ENCODE measurements at regions not wholly inside any gene's neighbourhood (a gene's known extent, or its start where the extent isn't known, plus 50 kb on each side); places are given as distances from the start of the nearest gene placed in this dataset.
"Not testable (repeated sequence)": the region's sequence is repeated elsewhere in the genome, so short reads cannot be mapped to it uniquely, and the experiment has no call there.

DNA sequence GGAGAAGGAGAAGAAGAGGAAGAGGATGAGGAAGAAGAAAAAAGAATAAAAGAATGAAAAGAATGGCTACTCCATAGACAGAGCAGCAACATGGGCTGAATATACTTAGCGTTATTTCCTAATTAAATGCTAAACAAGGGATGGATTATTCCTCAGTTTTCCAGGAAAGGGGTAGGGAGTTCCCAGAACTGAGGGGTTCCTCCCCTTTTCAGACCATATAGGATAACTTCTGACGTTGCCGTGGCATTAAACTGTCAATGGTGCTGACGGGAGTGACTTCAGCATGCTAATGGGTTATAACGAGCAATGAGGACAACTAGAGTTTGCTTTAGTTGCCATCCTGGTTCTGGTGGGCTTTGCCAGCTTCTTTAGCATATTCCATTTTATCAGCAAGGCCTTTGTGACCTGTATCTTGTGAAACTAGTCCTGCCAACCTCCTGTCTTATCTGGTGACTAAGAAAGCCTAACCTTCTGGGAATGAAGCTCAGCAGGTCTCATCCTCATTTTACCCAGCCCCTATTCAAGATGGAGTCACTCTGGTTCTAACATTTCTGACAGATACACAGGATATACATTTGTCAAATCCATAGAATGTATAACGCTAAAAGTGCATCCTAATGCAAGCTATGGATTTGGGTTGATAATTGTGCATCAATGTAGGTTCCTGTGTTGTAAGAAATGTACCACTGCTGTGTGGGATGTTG lies 152.3 kb downstream of the MAIP1 start:
- no peak for DNase-seq

DNA sequence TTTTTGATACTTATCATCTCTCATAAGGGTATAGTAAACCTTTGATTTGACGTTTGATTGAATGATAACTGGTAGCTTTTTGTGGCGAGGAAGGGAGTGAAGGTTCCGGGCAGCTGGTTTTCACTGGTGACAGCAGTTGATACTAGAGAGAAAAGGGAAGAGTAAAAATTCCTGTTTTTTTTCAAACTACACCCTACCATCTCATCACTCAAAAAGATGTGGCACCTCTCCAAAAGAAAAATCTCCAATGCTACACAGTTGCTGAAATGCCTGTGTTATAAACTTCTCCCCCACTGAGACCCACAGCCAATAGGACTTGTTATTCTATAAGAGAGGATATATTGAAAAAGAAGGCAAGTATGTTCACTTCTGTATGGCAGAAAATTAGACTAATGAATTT lies 154.0 kb downstream of the MAIP1 start:
- DNase-seq: no peak

DNA sequence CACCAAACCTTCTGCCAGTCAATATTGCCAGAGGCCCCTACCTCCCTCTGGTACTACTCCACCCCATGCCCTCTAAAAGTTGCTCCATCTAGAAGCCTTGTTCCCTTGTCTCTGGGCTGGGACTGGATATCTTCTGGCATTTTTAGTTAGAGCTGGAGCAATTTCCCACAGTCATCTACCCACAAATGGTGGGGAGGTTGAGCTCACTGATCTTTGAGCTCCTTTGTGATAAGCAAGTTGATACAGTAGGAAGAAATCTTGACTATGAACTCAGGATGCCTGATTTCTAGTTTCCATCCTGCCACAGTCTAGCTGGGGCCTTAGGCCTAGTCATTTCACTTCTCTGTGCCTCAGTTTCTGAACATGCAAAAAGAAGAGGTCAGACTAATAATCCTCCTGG lies 155.0 kb downstream of the MAIP1 start:
- DNase-seq: no peak

DNA sequence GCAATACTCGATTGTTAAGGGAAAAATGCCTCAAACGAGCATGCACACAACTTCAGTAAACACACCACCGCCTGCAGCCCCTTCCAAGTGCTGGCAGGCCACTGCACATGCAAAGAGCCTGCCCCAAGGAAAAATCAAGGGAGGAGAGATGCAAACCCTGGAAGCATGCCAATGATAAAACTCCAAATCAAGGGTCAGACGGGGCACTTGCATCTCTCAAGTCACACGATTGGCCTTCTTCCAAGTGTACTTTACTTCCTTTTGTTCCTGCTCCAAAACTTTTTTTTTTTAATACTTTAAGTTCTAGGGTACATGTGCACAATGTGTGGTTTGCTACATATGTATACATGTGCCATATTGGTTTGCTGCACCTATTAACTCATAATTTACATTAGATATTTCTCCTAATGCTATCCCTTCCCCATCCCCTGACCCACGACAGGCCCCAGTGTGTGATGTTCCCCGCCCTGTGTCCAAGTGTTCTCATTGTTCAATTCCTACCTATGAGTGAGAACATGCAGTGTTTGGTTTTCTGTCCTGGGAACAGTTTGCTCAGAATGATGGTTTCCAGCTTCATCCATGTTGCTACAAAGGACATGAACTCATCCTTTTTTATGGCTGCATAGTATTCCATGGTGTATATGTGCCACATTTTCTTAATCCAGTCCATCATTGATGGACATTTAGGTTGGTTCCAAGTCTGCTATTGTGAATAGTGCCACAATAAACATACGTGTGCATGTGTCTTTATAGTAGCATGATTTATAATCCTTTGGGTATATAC lies 157.8 kb downstream of the MAIP1 start:
- not testable (repeated sequence) for DNase-seq

DNA sequence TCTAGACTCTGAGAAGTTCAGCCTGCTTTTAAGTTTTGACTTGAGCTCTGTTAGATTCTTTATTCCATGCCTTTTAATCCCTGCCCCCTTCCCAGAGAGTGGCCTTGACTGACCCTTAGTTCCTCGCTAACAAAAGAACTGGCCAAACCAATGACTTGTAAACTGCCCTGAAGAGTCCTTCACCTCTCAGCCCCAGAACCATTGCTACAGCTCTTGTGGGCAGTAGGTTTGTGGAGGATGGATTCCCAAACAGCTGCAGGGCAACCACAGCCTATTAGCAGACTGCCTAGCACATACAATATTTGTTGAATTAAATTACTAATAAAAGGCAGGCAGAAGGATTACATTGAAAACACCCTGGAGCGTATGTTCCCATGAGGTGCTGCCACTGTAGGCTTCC lies 163.9 kb downstream of the MAIP1 start:
- no peak for DNase-seq

DNA sequence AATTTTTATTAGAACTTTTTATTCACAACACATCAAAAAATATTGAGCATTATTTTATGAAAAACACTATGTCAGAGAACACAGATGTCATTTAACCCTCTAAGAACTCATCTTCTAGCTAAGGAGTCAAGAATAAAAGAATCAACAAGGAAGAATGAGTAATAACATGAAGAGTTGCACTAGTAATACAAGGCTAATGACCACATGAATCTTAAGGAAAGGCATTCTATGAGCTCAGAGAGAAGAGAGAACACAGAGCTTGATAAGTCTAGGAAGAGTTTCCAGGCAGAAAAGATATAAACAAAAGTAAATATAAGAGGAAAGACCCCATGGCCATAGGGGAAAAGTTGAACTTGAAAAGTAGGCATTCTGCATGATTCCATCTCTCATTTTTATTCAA lies 166.5 kb downstream of the MAIP1 start:
- DNase-seq: no peak

DNA sequence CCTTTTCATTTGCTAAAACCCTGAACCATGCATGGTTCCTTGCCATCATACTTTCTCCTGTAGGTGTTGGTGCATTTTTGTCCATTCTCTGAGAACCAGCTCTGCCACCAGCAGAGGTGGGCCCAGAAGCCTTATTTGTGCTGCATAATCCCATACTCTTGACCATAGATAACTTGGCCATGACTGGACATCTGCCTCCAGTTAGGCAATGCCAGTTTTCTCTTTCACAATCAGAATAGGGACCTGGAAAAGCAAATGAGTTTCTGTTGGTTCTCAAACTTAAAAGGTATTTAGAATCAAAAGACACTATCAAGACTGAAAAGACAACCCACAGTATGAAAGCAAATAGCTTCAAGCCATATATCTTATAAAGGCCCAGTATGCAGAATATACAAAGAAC lies 167.3 kb downstream of the MAIP1 start:
- no peak for DNase-seq

DNA sequence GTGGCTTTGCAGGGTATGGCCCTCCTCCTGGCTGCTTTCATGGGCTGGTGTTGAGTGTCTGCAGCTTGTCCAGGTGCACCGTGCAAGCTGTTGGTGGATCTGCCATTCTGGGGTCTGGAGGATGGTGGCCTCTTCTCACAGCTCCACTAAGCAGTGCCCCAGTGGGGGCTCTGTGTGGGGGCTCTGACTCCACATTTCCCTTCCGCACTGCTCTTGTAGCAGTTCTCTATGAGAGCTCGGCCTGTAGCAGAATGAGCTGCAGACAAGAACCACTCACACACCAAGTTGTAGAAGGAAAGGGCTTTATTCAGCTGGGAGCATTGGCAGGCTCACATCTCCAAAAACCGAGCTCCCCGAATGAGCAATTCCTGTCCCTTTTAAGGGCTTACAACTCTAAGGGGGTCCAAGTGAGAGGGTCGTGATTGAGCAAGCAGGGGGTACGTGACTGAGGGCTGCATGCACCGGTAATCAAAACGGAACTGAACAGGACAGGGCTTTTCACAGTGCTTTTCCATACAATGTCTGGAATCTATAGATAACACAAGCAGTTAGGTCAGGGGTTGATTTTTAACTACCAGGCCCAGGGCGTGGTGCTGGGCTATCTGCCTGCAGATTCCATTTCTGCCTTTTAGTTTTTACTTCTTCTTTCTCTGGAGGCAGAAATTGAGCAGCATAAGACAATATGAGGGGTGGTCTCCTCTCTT lies 169.4 kb downstream of the MAIP1 start:
- DNase-seq: not testable (repeated sequence)

DNA sequence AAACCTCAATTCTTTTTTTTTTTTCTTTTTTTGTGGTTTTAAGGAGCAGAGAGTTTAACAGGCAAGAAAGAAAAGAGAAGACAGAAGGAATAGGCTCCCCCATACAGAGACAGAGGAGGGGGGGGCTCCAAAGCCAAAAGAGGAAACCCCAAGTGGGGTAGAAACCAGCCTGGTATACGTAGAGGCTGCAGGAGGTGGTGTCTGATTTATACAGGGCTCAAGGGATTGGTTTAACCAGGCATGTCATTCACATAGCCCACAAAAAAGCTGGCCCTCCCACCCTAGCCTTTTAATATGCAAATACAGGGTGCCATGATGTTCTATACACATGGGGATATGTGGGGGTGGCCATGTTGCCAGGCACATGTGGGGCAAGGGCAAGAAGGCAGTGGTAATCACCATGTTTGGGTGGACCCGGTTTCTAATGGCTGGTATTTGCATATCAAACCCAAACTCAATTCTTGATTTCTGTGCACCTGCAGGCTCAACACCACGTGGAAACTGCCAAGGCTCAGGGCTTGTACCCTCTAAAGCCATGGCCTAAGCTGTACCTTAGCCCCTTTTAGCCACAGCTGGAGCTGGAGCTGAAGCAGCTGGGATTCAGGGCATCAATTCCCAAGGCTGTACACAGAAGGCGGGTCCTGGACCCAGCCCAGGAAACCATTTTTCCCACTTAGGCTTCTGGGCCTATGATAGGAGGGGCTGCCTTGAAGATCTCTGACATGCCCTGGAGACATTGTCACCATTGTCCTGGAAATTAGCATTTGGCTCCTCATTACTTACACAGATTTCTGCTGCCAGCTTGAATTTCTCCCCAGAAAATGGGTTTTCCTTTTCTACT lies 170.3 kb downstream of the MAIP1 start:
- DNase-seq: no peak

DNA sequence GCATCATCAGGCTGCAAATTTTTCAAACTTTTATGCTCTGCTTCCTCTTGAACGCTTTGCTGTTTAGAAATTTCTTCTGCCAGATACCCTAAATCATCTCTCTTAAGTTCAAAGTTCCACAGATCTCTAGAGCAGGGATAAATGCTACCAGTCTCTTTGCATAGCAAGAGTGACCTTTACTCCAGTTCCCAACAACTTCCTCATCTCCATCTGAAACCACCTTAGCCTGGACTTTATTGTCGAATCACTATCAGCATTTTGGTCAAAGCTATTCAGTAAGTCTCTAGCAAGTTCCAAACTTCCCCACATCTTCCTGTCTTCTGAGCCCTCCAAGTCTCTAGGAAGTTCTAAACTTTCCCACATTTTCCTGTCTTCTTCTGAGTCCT lies 170.9 kb downstream of the MAIP1 start:
- not testable (repeated sequence) for DNase-seq

DNA sequence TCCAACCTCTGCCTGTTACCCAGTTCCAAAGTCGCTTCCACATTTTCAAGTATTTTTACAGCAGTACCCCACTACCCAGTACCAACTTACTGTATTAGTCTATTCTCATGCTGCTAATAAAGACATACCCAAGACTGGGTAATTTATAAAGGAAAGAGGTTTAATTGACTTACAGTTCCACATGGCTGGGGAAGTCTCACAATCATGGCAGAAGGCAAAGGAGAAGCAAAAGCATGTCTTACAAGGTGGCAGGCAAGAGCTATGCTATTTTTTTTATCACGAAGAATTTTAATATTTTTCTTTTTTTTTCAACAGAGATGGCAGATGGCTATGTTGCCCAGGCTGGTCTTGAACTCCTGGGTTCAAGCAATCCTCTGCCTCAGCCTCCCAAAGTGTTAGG lies 171.3 kb downstream of the MAIP1 start:
- DNase-seq: not testable (repeated sequence)

DNA sequence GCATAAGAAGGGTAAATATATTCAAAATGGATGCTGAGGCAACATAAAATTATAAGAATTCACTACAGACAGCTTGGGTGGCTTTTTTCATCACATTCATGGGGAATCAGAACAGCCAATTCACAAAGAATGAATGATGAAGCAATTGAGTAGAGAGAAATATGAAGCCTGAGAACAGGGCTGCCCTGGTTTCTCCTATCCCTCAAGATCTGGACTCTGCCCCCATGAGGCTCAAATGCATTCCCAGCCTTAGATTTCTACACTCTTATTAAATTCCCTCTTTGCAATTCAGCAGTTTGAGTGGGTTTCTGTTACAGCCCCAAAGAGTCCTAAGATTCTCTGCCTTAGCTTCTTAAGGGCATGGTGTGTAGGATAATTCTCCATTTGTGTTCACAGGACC lies 172.5 kb downstream of the MAIP1 start:
- DNase-seq: no peak

DNA sequence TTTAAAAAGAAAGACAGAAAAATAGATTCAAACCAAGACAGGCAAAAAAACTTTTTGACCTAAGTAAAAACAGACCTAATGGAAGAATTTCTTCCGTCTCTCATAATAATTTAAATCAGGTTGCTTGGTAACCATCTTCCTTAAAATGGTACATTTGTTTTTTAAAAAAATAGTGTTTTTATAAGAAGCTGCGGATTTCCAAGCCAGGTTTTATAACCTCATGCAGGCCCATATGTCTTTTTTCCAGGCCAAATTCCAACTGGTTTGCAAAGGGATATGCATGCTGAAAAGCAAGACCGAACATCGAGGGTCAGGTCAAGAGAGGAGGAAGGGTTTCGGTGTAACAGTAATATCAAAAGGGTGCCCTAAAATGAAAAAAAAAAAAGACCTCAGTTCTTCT lies 172.9 kb downstream of the MAIP1 start:
- DNase-seq: no peak

DNA sequence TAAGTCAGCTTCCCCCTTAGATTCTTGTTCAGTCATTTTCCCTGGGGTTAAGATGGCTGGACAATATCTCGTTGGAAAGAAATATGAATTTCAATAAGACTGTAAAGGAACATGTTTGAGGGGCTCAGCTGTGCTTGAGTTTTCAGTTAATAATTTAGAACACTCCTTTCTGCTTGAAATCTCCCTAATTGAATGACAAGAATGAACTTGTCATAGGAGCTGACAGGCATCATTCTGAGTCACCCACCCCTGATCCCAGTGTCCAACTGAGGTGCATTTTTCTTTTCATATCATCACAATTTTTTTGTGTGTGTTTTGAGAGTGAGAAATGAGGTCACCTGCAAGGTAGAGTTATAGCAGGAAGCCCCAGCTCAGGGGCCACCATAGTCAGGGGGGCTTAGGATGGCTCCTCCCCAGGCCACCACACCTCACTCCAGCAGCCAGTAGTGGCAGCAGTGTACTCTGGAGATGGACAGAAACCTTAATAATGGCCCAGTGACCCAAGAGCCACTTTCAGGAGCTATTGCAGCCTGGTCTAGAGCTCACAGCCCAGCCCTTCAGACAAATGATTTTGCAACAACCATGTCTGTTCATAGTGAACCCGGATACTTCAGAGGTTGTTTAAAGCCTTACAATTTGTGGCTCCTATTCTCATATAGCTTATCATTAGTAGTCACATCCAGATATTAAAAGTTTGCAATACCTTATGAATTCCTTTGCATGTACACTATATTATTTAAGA lies 174.5 kb downstream of the MAIP1 start:
- no peak for DNase-seq

DNA sequence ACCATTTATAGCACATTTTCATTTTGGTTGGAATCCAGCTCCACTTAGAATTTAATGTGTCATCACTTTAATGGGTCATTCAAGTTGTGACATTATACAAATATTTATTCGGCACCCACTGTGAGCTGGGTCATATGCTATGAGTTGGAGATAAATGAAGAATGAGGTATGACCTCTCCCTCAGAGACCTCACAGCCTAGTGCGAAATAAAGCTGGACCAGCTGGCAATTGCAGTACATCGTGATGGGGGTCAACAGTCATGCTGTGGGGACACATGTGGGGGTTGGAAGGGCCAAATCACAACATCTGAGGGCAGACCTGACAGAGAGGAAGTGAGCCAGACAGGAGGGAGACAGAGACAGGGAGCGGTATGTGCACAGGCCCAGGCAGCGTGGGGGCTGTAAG lies 175.4 kb downstream of the MAIP1 start:
- no peak for DNase-seq

DNA sequence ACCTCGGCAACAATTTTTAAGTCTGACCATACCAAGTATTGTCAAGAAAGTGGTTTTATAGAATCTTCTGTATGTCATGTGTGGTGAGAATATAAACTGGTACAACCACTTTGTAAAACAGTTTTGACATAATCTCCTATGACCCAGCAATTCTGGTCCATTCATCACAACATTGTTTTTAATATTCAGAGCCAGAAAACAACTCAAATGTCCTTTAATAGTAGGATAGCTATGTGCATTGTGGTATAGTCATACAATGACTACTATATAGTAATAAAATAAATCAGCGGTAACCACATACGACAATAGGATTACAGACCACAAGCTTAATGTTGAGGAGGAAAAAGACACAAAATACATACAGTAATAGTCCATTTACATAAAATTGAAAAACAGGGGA lies 175.2 kb upstream of the SPATS2L start:
- DNase-seq: no peak

DNA sequence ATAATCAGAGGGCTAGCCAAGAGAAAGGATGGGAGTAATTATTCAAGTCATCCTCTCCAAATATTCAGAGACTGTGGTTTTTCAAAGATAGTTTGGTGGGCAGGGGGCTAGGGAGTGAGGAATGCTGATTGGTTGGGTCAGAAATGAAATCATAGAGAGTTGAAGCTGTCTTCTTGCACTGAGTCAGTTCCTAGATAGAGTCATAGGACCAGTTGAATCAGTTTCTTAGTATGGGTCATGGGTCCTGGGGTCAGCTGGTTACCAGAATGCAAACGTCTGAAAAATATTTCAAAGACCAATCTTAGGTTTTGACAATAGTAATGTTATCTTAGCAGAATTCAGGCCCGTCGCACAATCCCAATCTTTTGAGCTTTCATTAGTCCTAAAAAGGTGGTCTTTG lies 171.4 kb upstream of the SPATS2L start:
- no peak for DNase-seq

DNA sequence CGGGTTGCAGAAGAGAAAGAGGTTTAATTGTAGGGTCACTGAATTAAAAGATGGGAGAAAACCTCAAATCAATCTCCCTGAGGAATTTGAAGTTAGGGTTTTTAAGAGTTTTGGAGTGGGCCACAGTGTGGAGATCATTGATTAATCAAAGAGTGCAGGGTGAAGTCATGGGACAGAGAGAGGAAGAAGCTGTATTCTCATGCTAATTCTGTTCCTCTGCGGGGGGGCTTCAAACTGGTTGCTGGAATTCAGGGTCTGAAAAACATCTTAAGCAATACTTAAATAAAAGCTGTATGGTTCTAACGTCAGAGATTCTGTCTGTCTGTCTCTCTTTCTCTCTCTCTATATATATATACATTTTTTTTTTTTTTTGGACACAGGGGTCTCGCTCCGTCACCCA lies 169.8 kb upstream of the SPATS2L start:
- DNase-seq: no peak

DNA sequence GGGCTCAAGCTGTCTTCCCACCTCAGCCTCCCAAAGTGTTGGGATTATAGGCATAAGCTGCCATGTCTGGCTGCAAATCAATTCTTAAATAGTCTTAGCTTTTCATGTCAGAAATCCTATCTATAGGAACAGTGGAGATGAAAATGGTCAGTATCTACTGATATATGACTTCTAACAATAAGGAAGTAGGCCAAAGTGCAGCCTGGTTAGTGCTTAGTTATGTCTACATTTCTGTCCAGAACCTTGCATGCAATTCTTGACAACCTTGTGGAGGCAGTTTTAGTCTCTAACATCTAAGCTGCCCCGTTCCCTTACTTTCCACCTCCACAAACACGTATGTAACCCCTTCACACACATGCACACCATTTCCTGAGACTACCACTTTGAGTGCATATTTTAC lies 169.2 kb upstream of the SPATS2L start:
- no peak for DNase-seq

DNA sequence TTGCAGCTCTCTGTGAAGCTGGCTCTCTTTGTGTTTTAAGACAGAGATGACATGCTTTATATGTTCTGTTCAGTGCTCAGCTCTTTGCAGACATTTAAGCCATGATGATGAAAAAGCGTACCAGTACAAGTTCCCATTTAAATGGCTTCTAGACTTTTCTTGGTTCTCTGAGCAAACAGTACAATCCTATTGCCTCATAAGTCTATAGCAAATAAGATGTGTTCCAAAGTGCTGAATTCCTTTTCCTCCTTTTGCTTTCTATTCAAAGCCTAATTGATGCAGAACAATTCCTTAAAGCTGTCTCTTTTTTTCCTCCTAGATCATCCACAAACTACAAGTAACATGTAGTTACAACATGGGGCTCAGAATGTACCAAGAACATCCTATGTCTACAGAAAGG lies 168.8 kb upstream of the SPATS2L start:
- no peak for DNase-seq

DNA sequence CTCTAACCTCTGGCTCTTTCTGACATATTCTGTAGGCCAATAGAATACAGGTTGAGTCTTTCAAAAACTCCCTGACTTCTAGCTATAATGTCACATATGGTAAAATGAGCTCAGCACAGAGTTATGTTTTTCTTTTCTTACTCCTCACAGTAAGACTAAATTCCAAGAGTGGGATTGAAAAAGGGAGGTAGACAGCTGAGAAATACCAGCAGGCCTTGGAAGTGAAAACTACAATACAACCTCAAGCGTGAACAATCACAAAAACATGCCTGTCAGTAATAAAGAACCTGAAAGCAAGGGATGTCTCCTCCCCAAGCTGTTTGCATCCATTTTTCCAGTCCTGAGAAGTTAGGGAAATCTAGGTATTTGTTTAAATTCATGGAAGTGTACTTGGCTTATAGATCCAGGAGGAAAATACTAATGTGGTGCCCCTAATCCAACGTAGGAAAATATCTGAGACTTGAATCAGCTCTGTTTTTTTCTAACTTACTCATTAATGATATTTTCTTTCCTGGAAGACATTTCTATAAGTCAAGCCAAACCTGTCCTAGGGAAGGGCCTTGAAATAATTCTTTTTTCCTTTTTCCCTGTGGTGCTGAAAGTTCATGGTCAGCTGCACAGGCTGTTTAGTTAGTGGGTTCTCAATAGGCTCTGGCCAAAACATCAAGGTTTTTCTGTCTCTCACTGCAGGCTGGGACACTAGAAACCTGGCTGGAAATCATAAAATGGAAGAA lies 167.9 kb upstream of the SPATS2L start:
- no peak for DNase-seq

DNA sequence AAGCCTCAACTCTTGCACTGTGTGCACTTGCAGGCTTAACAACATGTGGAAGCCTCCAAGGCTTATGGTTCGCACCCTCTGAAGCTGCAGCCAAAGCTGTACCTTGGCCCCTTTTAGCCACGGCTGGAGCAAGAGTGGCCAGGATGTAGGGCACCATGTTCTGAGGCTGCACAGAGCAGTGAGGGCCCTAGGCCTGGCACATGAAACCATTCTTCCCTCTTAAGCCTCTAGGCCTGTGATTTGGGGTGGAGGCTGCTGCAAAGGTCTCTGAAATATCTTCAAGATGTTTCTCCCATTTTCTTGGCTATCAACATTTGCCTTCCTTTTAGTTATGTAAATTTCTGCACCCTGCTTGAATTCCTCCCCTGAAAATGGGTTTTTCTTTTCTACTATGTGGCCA lies 161.9 kb upstream of the SPATS2L start:
- DNase-seq: no peak
